Gastroesophageal sphincter (tissue), 4 donors: ENCODE measurements at regions not wholly inside any gene's neighbourhood (a gene's known extent, or its start where the extent isn't known, plus 50 kb on each side); places are given as distances from the start of the nearest gene placed in this dataset.

Source experiments
- ATAC-seq: fragments of 150-250 bp; one replicate; pipeline ENCODE4 v1.9.1; 2016; ENCODE audit warnings: mild to moderate bottlenecking, moderate library complexity
- H3K27ac ChIP-seq, 4 donors: fragments of 200-600 bp; sonication (generic) in 3 of 4; 1 replicate in 3 of 4; 2 replicates in 1 of 4; pipeline ENCODE4 v1.5.1; 2016 to 2019
- H3K27me3 ChIP-seq: fragments of 200-600 bp; sonication (generic); one replicate; pipeline ENCODE4 v1.5.1; 2019
- H3K36me3 ChIP-seq, 2 donors: fragments of 200-600 bp; sonication (generic); one replicate each; pipeline ENCODE4 v1.5.1; 2019; ENCODE audit warnings: control low read depth in 1 of 2
- H3K4me1 ChIP-seq, 3 donors: fragments of 200-600 bp; sonication (generic); 1 replicate in 2 of 3; 2 replicates in 1 of 3; pipeline ENCODE4 v1.5.1; 2016 to 2019; ENCODE audit warnings: control low read depth in 2 of 3
- H3K4me3 ChIP-seq, 2 donors: fragments of 200-600 bp; sonication (generic); one replicate each; pipeline ENCODE4 v1.5.1; 2019; ENCODE audit warnings: mild to moderate bottlenecking in 1 of 2, moderate library complexity in 1 of 2
- H3K9me3 ChIP-seq, 3 donors: fragments of 200-600 bp; sonication (generic); one replicate each; pipeline ENCODE4 v1.5.1; 2017 to 2019; ENCODE audit warnings: control low read depth in 2 of 3
- EP300 ChIP-seq: sonication (generic); formaldehyde crosslinking; IDR thresholded peaks from one replicate; pipeline ENCODE4 v1.6.1; 2017; ENCODE audit warnings: antibody characterized with exemption, mild to moderate bottlenecking
- POLR2A ChIP-seq, 2 donors: fragments of 450-650 bp; IDR thresholded peaks; one replicate each; pipeline ENCODE4 v1.6.1; 2017; ENCODE audit warnings: antibody characterized with exemption in 2 of 2, mild to moderate bottlenecking in 2 of 2, moderate library complexity in 1 of 2
- POLR2AphosphoS5 ChIP-seq: sonication (generic); formaldehyde crosslinking; IDR thresholded peaks from one replicate; pipeline ENCODE4 v1.6.1; 2017; ENCODE audit warnings: antibody characterized with exemption
- WGBS, 2 donors: methylation state at CpG; one replicate each; pipeline ENCODE4 v1.1.5; 2018; ENCODE audit warnings: low coverage in 1 of 2; 5-methylcytosine and 5-hydroxymethylcytosine counted together
- TF ChIP-seq, protein P1 (sequence below), 4 experiments: fragments of 200-600 bp in 2 of 4; fragments of 450-650 bp in 2 of 4; sonication (generic) in 1 of 4; IDR thresholded peaks; one replicate each; pipeline ENCODE4 v1.5.1; 2017 to 2019; ENCODE audit warnings: antibody characterized with exemption in 4 of 4, mild to moderate bottlenecking in 2 of 4, moderate library complexity in 2 of 4

GRCh38 chr12:61536117-61536516, 724.1 kb upstream of the USP15 start:
- TF ChIP-seq POLR2AphosphoS5: no peak
- TF ChIP-seq, protein P1, sequence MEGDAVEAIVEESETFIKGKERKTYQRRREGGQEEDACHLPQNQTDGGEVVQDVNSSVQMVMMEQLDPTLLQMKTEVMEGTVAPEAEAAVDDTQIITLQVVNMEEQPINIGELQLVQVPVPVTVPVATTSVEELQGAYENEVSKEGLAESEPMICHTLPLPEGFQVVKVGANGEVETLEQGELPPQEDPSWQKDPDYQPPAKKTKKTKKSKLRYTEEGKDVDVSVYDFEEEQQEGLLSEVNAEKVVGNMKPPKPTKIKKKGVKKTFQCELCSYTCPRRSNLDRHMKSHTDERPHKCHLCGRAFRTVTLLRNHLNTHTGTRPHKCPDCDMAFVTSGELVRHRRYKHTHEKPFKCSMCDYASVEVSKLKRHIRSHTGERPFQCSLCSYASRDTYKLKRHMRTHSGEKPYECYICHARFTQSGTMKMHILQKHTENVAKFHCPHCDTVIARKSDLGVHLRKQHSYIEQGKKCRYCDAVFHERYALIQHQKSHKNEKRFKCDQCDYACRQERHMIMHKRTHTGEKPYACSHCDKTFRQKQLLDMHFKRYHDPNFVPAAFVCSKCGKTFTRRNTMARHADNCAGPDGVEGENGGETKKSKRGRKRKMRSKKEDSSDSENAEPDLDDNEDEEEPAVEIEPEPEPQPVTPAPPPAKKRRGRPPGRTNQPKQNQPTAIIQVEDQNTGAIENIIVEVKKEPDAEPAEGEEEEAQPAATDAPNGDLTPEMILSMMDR (IDR thresholded peaks at IDR 0.05): no peak
- no peak for TF ChIP-seq POLR2A (IDR thresholded peaks at IDR 0.05)
- no peak for TF ChIP-seq EP300
- Histone ChIP-seq H3K9me3 (no peaks in the 10 kb centered on the region), H3K27ac (peak overlapping the region in 2 of 4 donors; percentile 29 to 53), H3K27me3 (no peaks in the 10 kb centered on the region), H3K4me3 (no peak overlapping the region), H3K4me1 (peaks cover 0 to 25% (median 4%) of the 10 kb centered on the region in 3 donors), H3K36me3 (no peaks in the 10 kb centered on the region)
- ATAC-seq: no peak
- WGBS, 2 donors: 58 to 62% methylated on average over 3 of the region's 3 CpGs

GRCh38 chr12:61536525-61536924, 723.7 kb upstream of the USP15 start:
- H3K4me3 ChIP-seq: no peak overlapping the region
- no peaks in the 10 kb centered on the region for H3K9me3 ChIP-seq
- ATAC-seq: peak; percentile 43
- no peaks in the 10 kb centered on the region for H3K36me3 ChIP-seq
- TF ChIP-seq POLR2AphosphoS5: peak; percentile 53
- TF ChIP-seq EP300: no peak
- TF ChIP-seq POLR2A (IDR thresholded peaks at IDR 0.05): no peak
- TF ChIP-seq, protein P1 (IDR thresholded peaks at IDR 0.05): no peak
- 17 to 36% methylated on average over 3 of the region's 3 CpGs for WGBS, 2 donors
- H3K27me3 ChIP-seq: no peaks in the 10 kb centered on the region
- H3K4me1 ChIP-seq: peaks cover 0 to 25% (median 4%) of the 10 kb centered on the region in 3 donors
- peak overlapping the region in 3 of 4 donors; percentile 29 to 71 (median 53) for H3K27ac ChIP-seq

DNA sequence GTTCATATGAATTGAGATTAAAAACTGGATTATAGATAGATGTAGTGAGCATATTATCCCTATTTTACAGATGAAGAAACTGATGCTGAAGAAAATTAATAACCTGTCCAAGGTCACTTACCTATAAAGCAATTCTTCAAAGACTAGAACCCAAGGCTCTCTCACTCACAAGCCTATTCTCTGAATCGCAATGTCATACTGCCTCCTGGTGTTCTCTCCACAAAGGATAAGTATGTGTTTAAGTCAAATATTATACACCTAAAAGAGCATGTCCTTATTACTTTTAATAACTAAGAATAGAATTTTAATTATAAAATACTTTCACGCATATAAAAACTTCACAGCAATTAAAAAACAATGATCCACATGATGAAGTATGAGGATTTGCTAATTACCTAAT, 721.3 kb upstream of the USP15 start:
- Histone ChIP-seq H3K4me3 (no peak overlapping the region), H3K9me3 (no peaks in the 10 kb centered on the region), H3K27me3 (no peaks in the 10 kb centered on the region), H3K4me1 (peaks cover 0 to 25% (median 4%) of the 10 kb centered on the region in 3 donors), H3K27ac (no peak overlapping the region), H3K36me3 (no peaks in the 10 kb centered on the region)
- no peak for ATAC-seq
- TF ChIP-seq, protein P1 (IDR thresholded peaks at IDR 0.05): no peak
- no peak for TF ChIP-seq EP300
- no peak for TF ChIP-seq POLR2A (IDR thresholded peaks at IDR 0.05)
- 79 to 87% methylated on average over 2 of the region's 2 CpGs for WGBS, 2 donors

- Histone ChIP-seq H3K36me3 (no peaks in the 10 kb centered on the region), H3K27me3 (no peaks in the 10 kb centered on the region), H3K9me3 (no peaks in the 10 kb centered on the region), H3K27ac (no peak overlapping the region), H3K4me1 (peaks cover 0 to 3% (median 0%) of the 10 kb centered on the region in 3 donors), H3K4me3 (no peak overlapping the region)
- TF ChIP-seq, protein P1 (IDR thresholded peaks at IDR 0.05): no peak
- TF ChIP-seq EP300 (no peak), POLR2A (IDR thresholded peaks at IDR 0.05) (no peak), POLR2AphosphoS5 (no peak)
- ATAC-seq: no peak
- WGBS, 2 donors: 54 to 57% methylated on average over 3 of the region's 3 CpGs
Measured at GRCh38 chr12:61542551-61542950, 717.7 kb upstream of the USP15 start.

- no peak for ATAC-seq
- no peaks in the 10 kb centered on the region for H3K36me3 ChIP-seq
- no peaks in the 10 kb centered on the region for H3K27me3 ChIP-seq
- no peaks in the 10 kb centered on the region for H3K4me1 ChIP-seq
- TF ChIP-seq POLR2AphosphoS5 (no peak), POLR2A (IDR thresholded peaks at IDR 0.05) (no peak), EP300 (no peak)
- TF ChIP-seq, protein P1 (IDR thresholded peaks at IDR 0.05): no peak
- H3K9me3 ChIP-seq: no peaks in the 10 kb centered on the region
- WGBS, 2 donors: 81 to 85% methylated on average over 5 to 6 of the region's 6 CpGs
- H3K4me3 ChIP-seq: no peak overlapping the region
- H3K27ac ChIP-seq: no peak overlapping the region
Measured at GRCh38 chr12:61546296-61546695, 713.9 kb upstream of the USP15 start.
